ENCODE measurements at regions not wholly inside any gene's neighbourhood (a gene's known extent, or its start where the extent isn't known, plus 50 kb on each side); places are given as distances from the start of the nearest gene placed in this dataset.

- Histone ChIP-seq H3K36me3 (ENCODE audit: control insufficient read depth in 2 of 3, insufficient read depth in 3 of 3, low read length in 3 of 3) (no peaks in the 10 kb centered on the region), H3K4me1 (ENCODE audit: control insufficient read depth in 2 of 3, insufficient read depth in 2 of 3, low read depth in 1 of 3, low read length in 3 of 3) (peaks cover 0 to 4% (median 3%) of the 10 kb centered on the region in 3 donors), H3K27ac (ENCODE audit: low read depth in 2 of 2, low read length in 2 of 2) (no peak overlapping the region), H3K9me3 (ENCODE audit: control insufficient read depth in 2 of 3, insufficient read depth in 1 of 3, low read length in 3 of 3) (no peaks in the 10 kb centered on the region), H3K4me3 (ENCODE audit: low read length in 3 of 3) (no peak overlapping the region), H3K9ac (ENCODE audit: low read length in 3 of 3) (no peak overlapping the region), H3K27me3 (ENCODE audit: control insufficient read depth, insufficient read depth, low read length) (no peaks in the 10 kb centered on the region)
- FAIRE-seq (no peak), DNase-seq (no peak)
- TF ChIP-seq, protein P1, sequence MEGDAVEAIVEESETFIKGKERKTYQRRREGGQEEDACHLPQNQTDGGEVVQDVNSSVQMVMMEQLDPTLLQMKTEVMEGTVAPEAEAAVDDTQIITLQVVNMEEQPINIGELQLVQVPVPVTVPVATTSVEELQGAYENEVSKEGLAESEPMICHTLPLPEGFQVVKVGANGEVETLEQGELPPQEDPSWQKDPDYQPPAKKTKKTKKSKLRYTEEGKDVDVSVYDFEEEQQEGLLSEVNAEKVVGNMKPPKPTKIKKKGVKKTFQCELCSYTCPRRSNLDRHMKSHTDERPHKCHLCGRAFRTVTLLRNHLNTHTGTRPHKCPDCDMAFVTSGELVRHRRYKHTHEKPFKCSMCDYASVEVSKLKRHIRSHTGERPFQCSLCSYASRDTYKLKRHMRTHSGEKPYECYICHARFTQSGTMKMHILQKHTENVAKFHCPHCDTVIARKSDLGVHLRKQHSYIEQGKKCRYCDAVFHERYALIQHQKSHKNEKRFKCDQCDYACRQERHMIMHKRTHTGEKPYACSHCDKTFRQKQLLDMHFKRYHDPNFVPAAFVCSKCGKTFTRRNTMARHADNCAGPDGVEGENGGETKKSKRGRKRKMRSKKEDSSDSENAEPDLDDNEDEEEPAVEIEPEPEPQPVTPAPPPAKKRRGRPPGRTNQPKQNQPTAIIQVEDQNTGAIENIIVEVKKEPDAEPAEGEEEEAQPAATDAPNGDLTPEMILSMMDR (IDR thresholded peaks at IDR 0.05; ENCODE audit: borderline replicate concordance, extremely low read depth, insufficient read depth) = no peak
- intact Hi-C loops (cut with DNase I) = no loop called here
Measured at GRCh38 chr15:70329179-70329578, 231.5 kb upstream of the TLE3 start.

GRCh38 chr15:70328679-70329115, 231.0 kb upstream of the TLE3 start:
- FAIRE-seq (no peak), DNase-seq (no peak)
- Histone ChIP-seq H3K27me3 (ENCODE audit: control insufficient read depth, insufficient read depth, low read length) (no peaks in the 10 kb centered on the region), H3K4me1 (ENCODE audit: control insufficient read depth in 2 of 3, insufficient read depth in 2 of 3, low read depth in 1 of 3, low read length in 3 of 3) (peaks cover 0 to 5% (median 4%) of the 10 kb centered on the region in 3 donors), H3K9me3 (ENCODE audit: control insufficient read depth in 2 of 3, insufficient read depth in 1 of 3, low read length in 3 of 3) (no peaks in the 10 kb centered on the region), H3K36me3 (ENCODE audit: control insufficient read depth in 2 of 3, insufficient read depth in 3 of 3, low read length in 3 of 3) (no peaks in the 10 kb centered on the region), H3K4me3 (ENCODE audit: low read length in 3 of 3) (no peak overlapping the region), H3K9ac (ENCODE audit: low read length in 3 of 3) (no peak overlapping the region), H3K27ac (ENCODE audit: low read depth in 2 of 2, low read length in 2 of 2) (no peak overlapping the region)
- TF ChIP-seq, protein P1 (IDR thresholded peaks at IDR 0.05; ENCODE audit: borderline replicate concordance, extremely low read depth, insufficient read depth) = no peak
- intact Hi-C loops (cut with DNase I) = no loop called here

GRCh38 chr15:70327856-70328678, 230.3 kb upstream of the TLE3 start:
- TF ChIP-seq, protein P1 (IDR thresholded peaks at IDR 0.05; ENCODE audit: borderline replicate concordance, extremely low read depth, insufficient read depth) = no peak
- FAIRE-seq = no peak
- intact Hi-C loops (cut with DNase I) = no loop called here
- no peak overlapping the region for H3K4me3 ChIP-seq (ENCODE audit: low read length in 3 of 3)
- H3K27ac ChIP-seq (ENCODE audit: low read depth in 2 of 2, low read length in 2 of 2) = no peak overlapping the region
- H3K27me3 ChIP-seq (ENCODE audit: control insufficient read depth, insufficient read depth, low read length) = no peaks in the 10 kb centered on the region
- peaks cover 0 to 5% (median 4%) of the 10 kb centered on the region in 3 donors for H3K4me1 ChIP-seq (ENCODE audit: control insufficient read depth in 2 of 3, insufficient read depth in 2 of 3, low read depth in 1 of 3, low read length in 3 of 3)
- H3K36me3 ChIP-seq (ENCODE audit: control insufficient read depth in 2 of 3, insufficient read depth in 3 of 3, low read length in 3 of 3) = no peaks in the 10 kb centered on the region
- no peaks in the 10 kb centered on the region for H3K9me3 ChIP-seq (ENCODE audit: control insufficient read depth in 2 of 3, insufficient read depth in 1 of 3, low read length in 3 of 3)
- no peak overlapping the region for H3K9ac ChIP-seq (ENCODE audit: low read length in 3 of 3)
- DNase-seq = peak in 2 of 5 donors; percentile 66 to 77
